K562 (cell line): ENCODE measurements at regions not wholly inside any gene's neighbourhood (a gene's known extent, or its start where the extent isn't known, plus 50 kb on each side); places are given as distances from the start of the nearest gene placed in this dataset.

Source experiments
- ATAC-seq: fragments of 200-7000 bp; cut with Tn5 transposase; 3 replicates; pipeline ENCODE4 v1.9.1; 2020; ENCODE audit warnings: moderate library complexity
- BruUV-seq: library from RNA; stranded (reverse); fragments of 400-500 nt; replicated peaks from 2 replicates; lab custom pipeline; 2021; lab: Mats Ljungman, UMichigan
- CTCF ChIA-PET: fragments of 300-600 bp; formaldehyde crosslinking; extraction: SDS; loops from one replicate; lab custom pipeline; 2021; ENCODE audit warnings: low intra/inter-chr PET ratio; lab: Yijun Ruan, JAX
- POLR2A ChIA-PET: fragments of 300-600, 350-650 bp; sonication (Branson Sonifier 250); formaldehyde crosslinking; extraction: SDS; loops from one replicate; lab custom pipeline; 2021; ENCODE audit warnings: antibody characterized with exemption, inconsistent platforms; lab: Yijun Ruan, JAX
- DNase-seq, 4 experiments: peaks; one replicate each; pipeline versions ENCODE4 v3.0.0 to v3.0.0-alpha.2; 2011 to 2018; ENCODE audit warnings: low spot score in 3 of 4, mixed read lengths in 3 of 4; ENCODE audit errors: extremely low read depth in 1 of 4
- FAIRE-seq: peaks from 2 replicates; lab custom pipeline; 2011; peaks lifted over from hg19 to GRCh38; lab: Jason Lieb, UNC
- H2AFZ ChIP-seq: 2 replicates; pipeline ENCODE4 v1.6.0; 2011; ENCODE audit warnings: low read depth, low read length, control low read depth, inconsistent platforms
- H3K27ac ChIP-seq: fragments of 200-600 bp; 3 replicates; pipeline ENCODE4 v1.8.0; 2011; ENCODE audit warnings: low read depth, mild to moderate bottlenecking, control low read depth, inconsistent platforms, low read length, moderate library complexity, mixed read lengths; ENCODE audit errors: extremely low read depth
- H3K27me3 ChIP-seq, 2 experiments: fragments of 300-600 bp in 1 of 2; 2 replicates in 1 of 2; 3 replicates in 1 of 2; pipeline versions ENCODE4 v1.6.0 to v1.8.0; 2011; ENCODE audit warnings: inconsistent platforms in 2 of 2, low read length in 2 of 2, mild to moderate bottlenecking in 1 of 2, mixed read lengths in 1 of 2, moderate library complexity in 1 of 2; ENCODE audit not compliant: control insufficient read depth in 2 of 2, insufficient read depth in 2 of 2
- H3K36me3 ChIP-seq: fragments of 300-600 bp; 3 replicates; pipeline ENCODE4 v1.8.0; 2011; ENCODE audit warnings: mild to moderate bottlenecking, low read length, inconsistent platforms; ENCODE audit not compliant: control insufficient read depth, insufficient read depth
- H3K4me1 ChIP-seq, 2 experiments: fragments of 200-600 bp in 1 of 2; replicated peaks in 1 of 2; 2 replicates in 1 of 2; 3 replicates in 1 of 2; pipeline versions ENCODE4 v1.5.1 to v1.8.0; 2011; ENCODE audit warnings: inconsistent platforms in 2 of 2, low read length in 2 of 2, mild to moderate bottlenecking in 1 of 2, mixed read lengths in 1 of 2, moderate library complexity in 1 of 2; ENCODE audit not compliant: control insufficient read depth in 2 of 2, insufficient read depth in 2 of 2
- H3K4me2 ChIP-seq: 2 replicates; pipeline ENCODE4 v1.6.1; 2011; ENCODE audit warnings: low read length, control low read depth, inconsistent platforms, mixed read lengths; ENCODE audit not compliant: insufficient read depth
- H3K4me3 ChIP-seq: fragments of 200-600 bp; sonication (generic), shearing (Covaris generic); 2 replicates; pipeline ENCODE4 v1.5.1; 2016; ENCODE audit warnings: control low read depth, inconsistent platforms
- H3K79me2 ChIP-seq: fragments of 200-600 bp; 3 replicates; pipeline ENCODE4 v1.8.0; 2011; ENCODE audit warnings: low read length, inconsistent platforms; ENCODE audit not compliant: control insufficient read depth, insufficient read depth
- H3K9ac ChIP-seq, 2 experiments: 2 replicates each; pipeline versions ENCODE4 v1.6.0 to v1.6.1; 2011; ENCODE audit warnings: low read depth in 2 of 2, low read length in 2 of 2, control low read depth in 1 of 2, inconsistent platforms in 1 of 2, mild to moderate bottlenecking in 1 of 2, mixed read lengths in 1 of 2; ENCODE audit not compliant: insufficient read depth in 1 of 2
- H3K9me1 ChIP-seq: one replicate; pipeline ENCODE4 v1.6.0; 2011; ENCODE audit warnings: inconsistent platforms, mild to moderate bottlenecking, low read length, moderate library complexity; ENCODE audit not compliant: control insufficient read depth, insufficient read depth
- H3K9me3 ChIP-seq: replicated peaks from 2 replicates; pipeline ENCODE4 v1.5.1; 2011; ENCODE audit warnings: low read depth, low read length, inconsistent platforms; ENCODE audit not compliant: control insufficient read depth, insufficient read depth
- H4K20me1 ChIP-seq: replicated peaks from 2 replicates; pipeline ENCODE4 v1.6.1; 2011; ENCODE audit warnings: low read length, inconsistent platforms, mixed read lengths; ENCODE audit not compliant: control insufficient read depth, insufficient read depth
- MTF1 ChIP-seq: fragments of 250-450 bp; sonication (Bioruptor Pico); IDR thresholded peaks from 2 replicates; pipeline ENCODE4 v1.9.0; 2021; ENCODE audit warnings: moderate library complexity, mild to moderate bottlenecking, inconsistent platforms, borderline replicate concordance
- NFXL1 ChIP-seq: fragments of 450-650 bp; formaldehyde crosslinking; IDR thresholded peaks from 2 replicates; pipeline ENCODE4 v1.4.0; 2021; ENCODE audit warnings: mild to moderate bottlenecking
- NR1H2 ChIP-seq: sonication (generic); formaldehyde crosslinking; IDR thresholded peaks from 2 replicates; pipeline ENCODE4 v1.4.0; 2020; ENCODE audit warnings: mild to moderate bottlenecking, missing genetic modification reagents
- RFX7 ChIP-seq: fragments of 250-450 bp; sonication (Bioruptor Pico); IDR thresholded peaks from 2 replicates; pipeline ENCODE4 v1.5.1; 2021; ENCODE audit warnings: mild to moderate bottlenecking
- ZBTB17 ChIP-seq: fragments of 450-650 bp; formaldehyde crosslinking; IDR thresholded peaks from 2 replicates; pipeline ENCODE4 v1.4.0; 2020; ENCODE audit warnings: mild to moderate bottlenecking
- ZNF263 ChIP-seq: sonication (generic); formaldehyde crosslinking; IDR thresholded peaks from 2 replicates; pipeline ENCODE4 v1.8.0; 2022; ENCODE audit warnings: mild to moderate bottlenecking, missing genetic modification reagents, borderline replicate concordance
- ZSCAN29 ChIP-seq: fragments of 450-650 bp; IDR thresholded peaks from 2 replicates; pipeline ENCODE4 v1.6.1; 2017
- WGBS: fragments of 100-300 bp; shearing (Covaris generic); methylation state at CpG from one replicate; pipeline ENCODE4 v1.1.6; 2016; ENCODE audit warnings: low coverage, mixed read lengths; ENCODE audit not compliant: insufficient coverage; ENCODE audit errors: missing lambda C conversion rate; 5-methylcytosine and 5-hydroxymethylcytosine counted together
- in situ Hi-C: fragments of 300-500 bp; cut with MboI; formaldehyde crosslinking; loops from 4 replicates; pipeline ENCODE4 v1.15.0; 2018; ENCODE audit warnings: inconsistent platforms, mixed read lengths
- intact Hi-C: fragments of 100-400 bp; cut with micrococcal nuclease; formaldehyde crosslinking; loops from 2 replicates; pipeline ENCODE4 v1.14.2; 2022
- TF ChIP-seq, protein P1 (sequence below): fragments of 450-650 bp; IDR thresholded peaks from 2 replicates; pipeline ENCODE4 v1.7.0; 2016; ENCODE audit warnings: borderline replicate concordance

- Histone ChIP-seq H3K9ac (no peak overlapping the region), H3K4me1 (no peaks in the 10 kb centered on the region), H3K4me2 (no peak overlapping the region), H3K27ac (no peak overlapping the region), H3K27me3 (no peaks in the 10 kb centered on the region), H3K9me3 (no peaks in the 10 kb centered on the region; the same call in 1 of the 2 replicates), H4K20me1 (no peaks in the 10 kb centered on the region), H3K79me2 (no peaks in the 10 kb centered on the region), H3K36me3 (no peaks in the 10 kb centered on the region), H3K9me1 (no peaks in the 10 kb centered on the region), H2AFZ (no peak overlapping the region), H3K4me3 (no peak overlapping the region)
- no peak for DNase-seq
- no TSS peak for BruUV-seq
- no peak for ATAC-seq
- WGBS: 0% methylated on average over 2 of the region's 2 CpGs
- in situ Hi-C loops: no loop called here
- TF ChIP-seq ZBTB17 (CRISPR knock-in tag) (no peak), NR1H2 (CRISPR knock-in tag) (no peak), MTF1 (CRISPR knock-in tag) (no peak), NFXL1 (no peak), ZNF263 (no peak), RFX7 (CRISPR knock-in tag) (no peak), ZSCAN29 (no peak)
- TF ChIP-seq, protein P1, sequence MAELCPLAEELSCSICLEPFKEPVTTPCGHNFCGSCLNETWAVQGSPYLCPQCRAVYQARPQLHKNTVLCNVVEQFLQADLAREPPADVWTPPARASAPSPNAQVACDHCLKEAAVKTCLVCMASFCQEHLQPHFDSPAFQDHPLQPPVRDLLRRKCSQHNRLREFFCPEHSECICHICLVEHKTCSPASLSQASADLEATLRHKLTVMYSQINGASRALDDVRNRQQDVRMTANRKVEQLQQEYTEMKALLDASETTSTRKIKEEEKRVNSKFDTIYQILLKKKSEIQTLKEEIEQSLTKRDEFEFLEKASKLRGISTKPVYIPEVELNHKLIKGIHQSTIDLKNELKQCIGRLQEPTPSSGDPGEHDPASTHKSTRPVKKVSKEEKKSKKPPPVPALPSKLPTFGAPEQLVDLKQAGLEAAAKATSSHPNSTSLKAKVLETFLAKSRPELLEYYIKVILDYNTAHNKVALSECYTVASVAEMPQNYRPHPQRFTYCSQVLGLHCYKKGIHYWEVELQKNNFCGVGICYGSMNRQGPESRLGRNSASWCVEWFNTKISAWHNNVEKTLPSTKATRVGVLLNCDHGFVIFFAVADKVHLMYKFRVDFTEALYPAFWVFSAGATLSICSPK: no peak
- intact Hi-C loops: no loop called here
- ChIA-PET CTCF (no interaction called here), POLR2A (no interaction called here)
- no peak for FAIRE-seq
Measured at GRCh38 chr5:25975885-25976284, 1062.5 kb downstream of the CDH9 start.
